H9 (cell line): ENCODE measurements at regions not wholly inside any gene's neighbourhood (a gene's known extent, or its start where the extent isn't known, plus 50 kb on each side); places are given as distances from the start of the nearest gene placed in this dataset.

Experiments
- DNase-seq: peaks from one replicate; pipeline ENCODE4 v3.0.0-alpha.2; 2017
- H2AFZ ChIP-seq: one replicate; pipeline ENCODE4 v1.6.1; 2013; ENCODE audit warnings: mild to moderate bottlenecking, low read length, control low read depth, moderate library complexity
- H2AK5ac ChIP-seq: 2 replicates; pipeline ENCODE4 v1.6.1; 2013; ENCODE audit warnings: low read length, control low read depth, mixed read lengths; ENCODE audit not compliant: insufficient read length
- H2BK120ac ChIP-seq: one replicate; pipeline ENCODE4 v1.6.1; 2013; ENCODE audit warnings: low read depth, mild to moderate bottlenecking, low read length, control low read depth, inconsistent platforms; ENCODE audit not compliant: poor library complexity, severe bottlenecking
- H2BK12ac ChIP-seq: 2 replicates; pipeline ENCODE4 v1.6.1; 2013; ENCODE audit warnings: low read length, control low read depth, mixed read lengths, low read depth; ENCODE audit not compliant: insufficient read length
- H2BK15ac ChIP-seq: 2 replicates; pipeline ENCODE4 v1.6.1; 2013; ENCODE audit warnings: low read depth, low read length, control low read depth
- H2BK20ac ChIP-seq: one replicate; pipeline ENCODE4 v1.6.1; 2013; ENCODE audit warnings: low read depth, mild to moderate bottlenecking, low read length, control low read depth, inconsistent platforms; ENCODE audit not compliant: poor library complexity, severe bottlenecking
- H2BK5ac ChIP-seq: 2 replicates; pipeline ENCODE4 v1.6.1; 2013; ENCODE audit warnings: low read length, control low read depth, mixed read lengths; ENCODE audit not compliant: insufficient read length
- H3K14ac ChIP-seq: 2 replicates; pipeline ENCODE4 v1.6.1; 2013; ENCODE audit warnings: low read length, control low read depth; ENCODE audit not compliant: insufficient read depth
- H3K18ac ChIP-seq: 2 replicates; pipeline ENCODE4 v1.6.1; 2013; ENCODE audit warnings: low read depth, mild to moderate bottlenecking, mixed read lengths, low read length, control low read depth; ENCODE audit not compliant: insufficient read length
- H3K23ac ChIP-seq: 2 replicates; pipeline ENCODE4 v1.6.1; 2013; ENCODE audit warnings: low read length, control low read depth, mixed read lengths, low read depth; ENCODE audit not compliant: insufficient read length
- H3K23me2 ChIP-seq: 2 replicates; pipeline ENCODE4 v1.6.1; 2013; ENCODE audit warnings: low read depth, mild to moderate bottlenecking, mixed read lengths, low read length, control low read depth; ENCODE audit not compliant: insufficient read length, poor library complexity, severe bottlenecking
- H3K27ac ChIP-seq: 2 replicates; pipeline ENCODE4 v1.5.1; 2013; ENCODE audit warnings: low read length, control low read depth, mixed read lengths, low read depth; ENCODE audit not compliant: insufficient read length
- H3K27me3 ChIP-seq: 2 replicates; pipeline ENCODE4 v1.6.1; 2013; ENCODE audit warnings: low read length, control low read depth, inconsistent platforms; ENCODE audit not compliant: insufficient read depth
- H3K4ac ChIP-seq: 2 replicates; pipeline ENCODE4 v1.6.1; 2013; ENCODE audit warnings: low read depth, mild to moderate bottlenecking, control low read depth, inconsistent platforms, low read length, moderate library complexity
- H3K4me1 ChIP-seq: 2 replicates; pipeline ENCODE4 v1.6.1; 2013; ENCODE audit warnings: low read length, control low read depth, inconsistent platforms; ENCODE audit not compliant: insufficient read depth
- H3K4me2 ChIP-seq: 2 replicates; pipeline ENCODE4 v1.6.1; 2013; ENCODE audit warnings: low read length, control low read depth, mixed read lengths; ENCODE audit not compliant: insufficient read length, insufficient read depth
- H3K56ac ChIP-seq: 2 replicates; pipeline ENCODE4 v1.6.1; 2013; ENCODE audit warnings: low read depth, mild to moderate bottlenecking, mixed read lengths, low read length, control low read depth; ENCODE audit not compliant: insufficient read length
- H3K79me1 ChIP-seq: 2 replicates; pipeline ENCODE4 v1.6.1; 2013; ENCODE audit warnings: low read depth, mild to moderate bottlenecking, moderate library complexity, low read length, control low read depth, inconsistent platforms; ENCODE audit not compliant: insufficient read depth, poor library complexity, severe bottlenecking
- H3K79me2 ChIP-seq: 2 replicates; pipeline ENCODE4 v1.6.1; 2013; ENCODE audit warnings: low read length, control low read depth, inconsistent platforms; ENCODE audit not compliant: insufficient read depth
- H3K9ac ChIP-seq: 2 replicates; pipeline ENCODE4 v1.6.1; 2013; ENCODE audit warnings: low read length, control low read depth, mixed read lengths; ENCODE audit not compliant: insufficient read length; ENCODE audit errors: extremely low read depth
- H3K9me3 ChIP-seq: one replicate; pipeline ENCODE4 v1.6.1; 2013; ENCODE audit warnings: low read depth, low read length, inconsistent platforms; ENCODE audit not compliant: control insufficient read depth
- H3T11ph ChIP-seq: one replicate; pipeline ENCODE4 v1.6.1; 2013; ENCODE audit warnings: mild to moderate bottlenecking, low read length, control low read depth, inconsistent platforms
- H4K20me1 ChIP-seq: one replicate; pipeline ENCODE4 v1.6.1; 2013; ENCODE audit not compliant: control insufficient read depth, insufficient read length, insufficient read depth
- H4K5ac ChIP-seq: 2 replicates; pipeline ENCODE4 v1.6.1; 2013; ENCODE audit warnings: low read depth, mild to moderate bottlenecking, mixed read lengths, low read length, control low read depth; ENCODE audit not compliant: insufficient read length
- H4K8ac ChIP-seq: replicated peaks from 2 replicates; pipeline ENCODE4 v1.6.1; 2013; ENCODE audit warnings: low read length, control low read depth, mixed read lengths, low read depth; ENCODE audit not compliant: insufficient read length
- H4K91ac ChIP-seq: 2 replicates; pipeline ENCODE4 v1.6.1; 2013; ENCODE audit warnings: low read depth, mild to moderate bottlenecking, moderate library complexity, mixed read lengths, low read length, control low read depth; ENCODE audit not compliant: insufficient read length
- H3K27ac Mint-ChIP-seq, 3 experiments: 2 replicates in 2 of 3; 3 replicates in 1 of 3; pipeline ENCODE4 v1.8.0; 2020 to 2021; ENCODE audit warnings: mixed read lengths in 3 of 3, mild to moderate bottlenecking in 1 of 3, moderate library complexity in 1 of 3
- H3K27me3 Mint-ChIP-seq: 2 replicates; pipeline ENCODE4 v1.8.0; 2021; ENCODE audit warnings: low read depth, mild to moderate bottlenecking, moderate library complexity, mixed read lengths
- H3K36me3 Mint-ChIP-seq, 3 experiments: 2 replicates in 2 of 3; 3 replicates in 1 of 3; pipeline ENCODE4 v1.8.0; 2020 to 2021; ENCODE audit warnings: low read depth in 3 of 3, mixed read lengths in 3 of 3; ENCODE audit not compliant: insufficient read depth in 1 of 3
- H3K4me1 Mint-ChIP-seq, 2 experiments: 2 replicates each; pipeline ENCODE4 v1.8.0; 2020; ENCODE audit warnings: mixed read lengths in 2 of 2
- H3K4me3 Mint-ChIP-seq, 2 experiments: 2 replicates in 1 of 2; 3 replicates in 1 of 2; pipeline ENCODE4 v1.8.0; 2020 to 2021; ENCODE audit warnings: mild to moderate bottlenecking in 2 of 2, mixed read lengths in 2 of 2, moderate library complexity in 1 of 2
- H3K9me3 Mint-ChIP-seq, 2 experiments: 2 replicates in 1 of 2; 3 replicates in 1 of 2; pipeline ENCODE4 v1.8.0; 2020; ENCODE audit warnings: mild to moderate bottlenecking in 2 of 2, mixed read lengths in 2 of 2, moderate library complexity in 1 of 2
- WGBS: extraction: QIAGEN DNeasy Blood & Tissue Kit; methylation state at CpG from one replicate; pipeline ENCODE4 v1.1.7; 2013; ENCODE audit warnings: missing lambda C conversion rate, low lambda C conversion rate, mixed read lengths; ENCODE audit not compliant: insufficient read length; ENCODE audit errors: extremely low coverage; 5-methylcytosine and 5-hydroxymethylcytosine counted together
- TF ChIP-seq, protein P1 (sequence below): fragments of 200-600 bp; sonication (generic); conservative IDR thresholded peaks from 3 replicates; pipeline ENCODE4 v1.8.0; 2021; ENCODE audit warnings: antibody characterized with exemption, mild to moderate bottlenecking

DNA sequence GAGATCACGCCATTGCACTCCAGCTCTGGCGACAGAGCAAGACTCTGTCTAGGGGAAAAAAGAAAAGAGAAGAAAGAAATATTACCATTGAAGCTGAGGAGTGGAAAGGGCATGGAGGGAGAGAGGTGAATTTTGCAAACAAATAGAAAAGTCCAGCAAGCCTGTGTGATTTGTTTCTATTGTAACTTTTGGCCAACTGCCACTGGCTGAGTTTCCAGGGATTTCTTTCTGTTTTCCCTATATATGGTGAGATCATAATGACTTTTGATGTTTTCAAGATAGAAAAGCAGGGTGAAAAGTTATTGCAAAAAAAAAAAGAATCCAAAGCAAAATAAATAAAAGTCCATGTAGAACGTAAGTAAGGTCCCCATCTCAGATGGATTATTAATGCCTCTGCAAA lies 184.2 kb upstream of the RALGAPA2 start:
- H3K9ac ChIP-seq, result no peak overlapping the region
- H3T11ph ChIP-seq, result no peak overlapping the region
- no peak overlapping the region for H4K91ac ChIP-seq
- H3K4ac ChIP-seq, result no peak overlapping the region
- H3K23ac ChIP-seq, result no peak overlapping the region
- H3K18ac ChIP-seq, result no peak overlapping the region
- no peaks in the 10 kb centered on the region for H3K27me3 ChIP-seq
- no peak overlapping the region for H3K27ac Mint-ChIP-seq
- peaks cover under 1% of the 10 kb centered on the region for H3K9me3 ChIP-seq
- no peak overlapping the region for H2BK15ac ChIP-seq
- no peaks in the 10 kb centered on the region for H3K79me1 ChIP-seq
- H4K5ac ChIP-seq, result no peak overlapping the region
- no peak overlapping the region for H2BK12ac ChIP-seq
- peaks cover 3% of the 10 kb centered on the region; the same call in 1 of the 2 replicates for H3K4me1 ChIP-seq
- H2BK5ac ChIP-seq, result no peak overlapping the region
- peaks cover 1 to 10% of the 10 kb centered on the region in 2 experiments; a peak in 3 of 5 replicates for H3K9me3 Mint-ChIP-seq
- H3K4me2 ChIP-seq, result no peak overlapping the region
- H2BK20ac ChIP-seq, result no peak overlapping the region
- peaks cover under 1 to 8% (median 2%) of the 10 kb centered on the region in 3 experiments; a peak in 5 of 7 replicates for H3K36me3 Mint-ChIP-seq
- H2BK120ac ChIP-seq, result no peak overlapping the region
- H3K14ac ChIP-seq, result no peak overlapping the region
- DNase-seq, result no peak
- H3K56ac ChIP-seq, result no peak overlapping the region
- H3K27ac ChIP-seq, result no peak overlapping the region
- no peaks in the 10 kb centered on the region for H3K23me2 ChIP-seq
- TF ChIP-seq, protein P1, sequence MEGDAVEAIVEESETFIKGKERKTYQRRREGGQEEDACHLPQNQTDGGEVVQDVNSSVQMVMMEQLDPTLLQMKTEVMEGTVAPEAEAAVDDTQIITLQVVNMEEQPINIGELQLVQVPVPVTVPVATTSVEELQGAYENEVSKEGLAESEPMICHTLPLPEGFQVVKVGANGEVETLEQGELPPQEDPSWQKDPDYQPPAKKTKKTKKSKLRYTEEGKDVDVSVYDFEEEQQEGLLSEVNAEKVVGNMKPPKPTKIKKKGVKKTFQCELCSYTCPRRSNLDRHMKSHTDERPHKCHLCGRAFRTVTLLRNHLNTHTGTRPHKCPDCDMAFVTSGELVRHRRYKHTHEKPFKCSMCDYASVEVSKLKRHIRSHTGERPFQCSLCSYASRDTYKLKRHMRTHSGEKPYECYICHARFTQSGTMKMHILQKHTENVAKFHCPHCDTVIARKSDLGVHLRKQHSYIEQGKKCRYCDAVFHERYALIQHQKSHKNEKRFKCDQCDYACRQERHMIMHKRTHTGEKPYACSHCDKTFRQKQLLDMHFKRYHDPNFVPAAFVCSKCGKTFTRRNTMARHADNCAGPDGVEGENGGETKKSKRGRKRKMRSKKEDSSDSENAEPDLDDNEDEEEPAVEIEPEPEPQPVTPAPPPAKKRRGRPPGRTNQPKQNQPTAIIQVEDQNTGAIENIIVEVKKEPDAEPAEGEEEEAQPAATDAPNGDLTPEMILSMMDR, result no peak
- H3K4me1 Mint-ChIP-seq, result peaks cover 50 to 54% of the 10 kb centered on the region in 2 experiments
- no peak overlapping the region for H3K4me3 Mint-ChIP-seq
- no peaks in the 10 kb centered on the region for H4K20me1 ChIP-seq
- H3K27me3 Mint-ChIP-seq, result 0 out of 2 replicates have a peak, but pooled peaks cover 4% of the 10 kb centered on the region
- no peaks in the 10 kb centered on the region for H3K79me2 ChIP-seq
- no peak overlapping the region for H2AK5ac ChIP-seq
- no peak overlapping the region for H4K8ac ChIP-seq
- H2AFZ ChIP-seq, result no peak overlapping the region
- no CpG with 5 or more reads among the region's 3 CpGs for WGBS
